ENCODE measurements at regions not wholly inside any gene's neighbourhood (a gene's known extent, or its start where the extent isn't known, plus 50 kb on each side); places are given as distances from the start of the nearest gene placed in this dataset.

DNA sequence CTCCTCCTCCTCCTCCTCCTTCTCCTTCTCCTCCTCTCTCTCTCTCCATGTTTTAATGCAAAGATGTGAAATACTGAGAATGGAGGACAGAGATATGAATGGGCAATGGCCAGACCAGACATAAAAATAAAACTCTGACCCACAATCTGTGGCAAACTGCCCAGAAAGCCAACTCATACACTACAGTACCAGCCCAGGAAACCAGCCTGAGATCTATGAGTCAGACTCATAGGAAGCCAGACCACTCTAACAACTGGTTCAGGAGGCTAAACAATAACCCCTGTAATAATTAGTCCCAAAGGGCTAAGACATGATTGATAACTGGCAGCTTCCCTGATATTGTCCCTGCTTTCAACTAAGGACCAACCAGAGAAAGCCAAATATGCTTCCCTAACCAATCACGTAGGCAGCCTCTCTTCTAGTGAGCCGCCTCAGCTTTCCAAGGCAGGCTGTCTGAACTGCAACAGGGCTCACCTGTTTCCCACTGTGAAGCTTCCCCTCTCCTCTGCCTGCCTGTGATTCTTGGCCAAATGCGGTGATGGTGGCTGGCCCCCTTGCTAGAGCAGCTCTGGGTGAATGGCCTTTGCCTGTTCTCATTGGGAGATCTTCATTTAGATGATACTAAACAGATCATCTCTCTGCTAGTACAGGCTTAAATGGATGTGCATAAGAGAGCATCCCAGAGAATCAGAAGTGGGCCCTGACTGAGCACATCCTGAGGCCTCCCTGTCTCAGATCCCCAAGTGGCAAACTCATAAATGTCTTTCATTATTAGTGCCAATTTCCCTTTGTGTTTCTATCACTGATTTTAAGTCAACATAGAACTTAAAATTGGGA lies 817.6 kb downstream of the TNS3 start:
- FAIRE-seq (peak; percentile 99), DNase-seq (ENCODE audit: low spot score) (peak; percentile 97)

DNA sequence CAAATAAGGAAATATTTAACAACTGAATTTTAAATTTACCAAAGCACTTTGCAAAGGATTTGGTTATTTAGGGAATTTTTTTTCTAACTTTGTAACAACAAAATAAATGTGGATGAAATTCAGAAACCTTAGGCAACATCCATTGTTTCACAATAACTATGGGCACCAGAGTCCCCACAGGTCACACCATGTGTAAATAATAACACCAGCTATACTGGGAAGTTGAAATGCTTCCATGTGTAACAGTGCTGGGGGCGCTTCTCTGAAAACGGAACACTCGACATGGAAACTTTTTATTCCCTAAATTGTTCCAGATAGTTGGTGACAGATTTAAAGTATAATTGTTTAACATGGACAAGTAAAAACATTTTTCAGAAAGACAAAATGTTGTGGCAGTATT lies 818.6 kb downstream of the TNS3 start:
- FAIRE-seq (no peak), DNase-seq (ENCODE audit: low spot score) (no peak)

DNA sequence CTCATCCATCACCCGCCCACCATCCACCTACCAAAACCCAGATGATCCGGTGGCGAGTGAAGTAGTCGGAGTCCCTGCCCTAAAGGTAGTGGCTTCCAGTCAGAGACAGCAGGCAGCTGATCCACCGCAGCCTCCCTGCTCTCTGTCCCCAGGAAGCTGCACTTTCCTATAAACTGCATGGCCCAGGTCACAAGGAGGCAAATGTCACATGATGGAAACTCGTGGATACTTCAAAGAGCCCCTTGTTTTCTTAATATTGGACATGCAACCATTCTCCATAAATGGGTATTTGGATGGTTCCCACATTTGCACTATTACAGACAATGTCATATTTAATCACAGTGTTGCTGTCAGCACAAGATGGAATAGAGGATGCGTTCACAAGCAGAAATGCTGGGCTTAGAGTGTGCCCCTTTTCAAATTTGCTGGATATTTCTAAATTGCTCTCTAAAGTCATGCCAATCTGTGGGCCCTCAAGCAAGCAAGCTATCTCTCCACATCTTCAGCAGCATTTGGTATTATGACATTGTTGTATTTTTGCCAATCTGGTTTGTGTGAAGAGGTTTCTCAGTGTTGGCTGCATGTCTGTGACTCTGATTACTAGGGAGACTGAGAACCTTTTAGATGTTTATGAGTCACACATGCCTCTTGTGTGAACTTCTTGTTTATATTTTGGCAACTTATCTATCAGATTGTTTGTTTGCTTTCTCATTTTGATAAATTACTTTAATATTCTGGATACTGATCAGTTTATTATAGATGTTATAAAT lies 822.0 kb downstream of the TNS3 start:
- no peak for DNase-seq (ENCODE audit: low spot score)
- FAIRE-seq = peak; percentile 68

DNA sequence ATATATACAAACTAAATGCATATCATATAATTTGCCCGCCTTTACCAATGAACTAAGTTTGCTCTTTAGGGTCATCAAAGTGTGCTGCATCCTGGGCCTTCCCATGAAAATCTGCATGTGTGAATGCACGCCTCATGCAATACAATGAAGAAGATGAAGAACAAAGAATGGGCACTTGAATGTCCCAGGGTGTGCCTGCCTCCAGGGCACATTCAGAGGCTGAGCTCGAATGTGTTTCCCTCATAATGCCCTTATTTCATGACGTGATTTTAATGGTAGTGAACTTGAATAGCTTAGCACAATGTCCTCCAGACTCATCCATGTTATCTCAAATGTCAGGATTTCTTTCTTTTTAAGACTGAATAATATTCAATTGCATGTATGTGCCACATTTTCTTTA lies 824.9 kb downstream of the TNS3 start:
- no peak for FAIRE-seq

DNA sequence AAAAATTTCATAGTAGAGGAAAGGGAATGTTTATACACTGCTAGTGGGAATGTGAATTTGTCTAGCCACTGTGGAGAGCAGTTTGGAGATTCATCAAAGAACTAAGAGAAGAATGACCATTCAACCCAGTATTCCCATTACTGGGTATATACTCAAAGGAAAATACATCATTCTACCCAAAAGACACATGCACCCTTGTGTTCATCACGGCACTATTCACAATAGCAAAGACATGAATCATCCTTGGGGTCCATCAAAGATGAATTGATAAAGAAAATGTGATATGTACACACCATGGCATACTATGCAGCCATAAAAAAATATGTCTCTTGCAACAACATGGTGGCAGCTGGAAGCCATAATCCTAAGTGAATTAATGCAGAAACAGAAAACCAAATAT lies 825.7 kb downstream of the TNS3 start:
- FAIRE-seq = no peak
- no peak for DNase-seq (ENCODE audit: low spot score)

More for the DNA sequence above, 824.9 kb downstream of the TNS3 start:
- no peak for DNase-seq (ENCODE audit: low spot score)

DNA sequence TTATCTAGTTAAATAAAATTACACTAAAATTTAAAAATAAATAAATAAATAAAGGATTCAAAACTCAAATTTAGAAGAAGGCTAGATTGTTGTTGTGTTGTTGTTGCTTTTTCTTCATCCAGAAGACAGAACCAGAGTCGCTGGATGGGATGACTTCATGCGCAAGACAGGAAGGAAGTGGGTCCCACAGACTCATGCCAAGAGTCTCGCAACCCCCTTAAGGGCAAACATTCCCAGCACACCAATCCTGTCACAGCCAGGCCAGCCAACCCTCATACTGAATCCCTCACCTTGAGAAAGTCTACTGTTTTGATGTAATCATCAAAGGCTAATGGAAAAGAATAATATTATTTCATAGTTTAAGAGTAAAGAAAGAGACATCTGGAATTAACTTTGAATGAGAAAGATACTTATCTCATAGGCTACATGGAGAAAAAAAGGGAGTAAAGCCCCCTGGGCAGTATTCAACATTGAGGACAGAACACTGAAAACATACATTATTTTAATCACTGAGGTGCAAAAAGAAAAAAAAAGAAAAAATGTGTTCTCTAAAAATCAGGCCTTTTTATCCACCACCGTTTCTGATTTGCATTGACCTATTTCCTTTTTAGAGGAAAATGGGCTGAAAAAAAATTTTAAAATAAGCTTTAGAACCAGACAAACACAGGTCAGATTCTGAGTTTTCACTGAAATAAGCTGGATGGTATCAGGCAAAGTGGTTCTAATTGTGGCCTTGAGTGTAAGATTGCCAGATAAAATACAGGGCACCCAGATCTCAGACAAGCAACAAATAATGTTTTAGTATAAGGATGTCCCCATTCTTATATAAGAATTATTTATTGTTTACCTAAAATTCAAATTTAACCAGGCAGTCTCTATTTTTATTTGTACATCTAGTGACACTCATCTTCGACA lies 826.5 kb downstream of the TNS3 start:
- FAIRE-seq (no peak), DNase-seq (ENCODE audit: low spot score) (no peak)

DNA sequence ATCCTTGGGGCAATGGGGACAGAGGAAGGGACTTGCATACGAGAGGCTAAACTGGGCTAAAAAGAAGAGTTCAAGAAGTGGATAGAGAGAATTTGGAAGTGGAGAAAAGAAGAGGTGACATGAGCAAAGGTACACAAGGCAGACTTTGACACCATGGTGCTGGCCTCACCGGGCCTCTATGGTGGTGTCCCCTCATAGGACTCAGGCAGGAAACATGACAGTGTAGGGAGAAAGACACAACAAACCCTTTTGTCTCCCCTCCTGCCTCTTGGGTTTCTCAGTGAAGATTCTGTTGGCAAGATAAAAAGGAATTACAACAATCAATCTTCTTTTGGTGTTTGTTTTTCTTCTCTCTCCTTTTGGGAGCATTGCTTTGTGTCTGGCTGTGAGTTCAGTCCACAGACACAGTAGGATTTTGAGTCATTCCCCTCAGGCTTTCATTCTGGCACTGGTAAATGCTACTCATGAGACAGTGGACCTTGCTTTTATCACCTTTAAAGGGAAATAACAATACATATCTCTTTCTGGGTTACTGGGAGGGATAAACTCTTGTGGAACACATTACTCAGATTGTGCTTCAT lies 827.7 kb downstream of the TNS3 start:
- FAIRE-seq = no peak
- DNase-seq (ENCODE audit: low spot score) = no peak

DNA sequence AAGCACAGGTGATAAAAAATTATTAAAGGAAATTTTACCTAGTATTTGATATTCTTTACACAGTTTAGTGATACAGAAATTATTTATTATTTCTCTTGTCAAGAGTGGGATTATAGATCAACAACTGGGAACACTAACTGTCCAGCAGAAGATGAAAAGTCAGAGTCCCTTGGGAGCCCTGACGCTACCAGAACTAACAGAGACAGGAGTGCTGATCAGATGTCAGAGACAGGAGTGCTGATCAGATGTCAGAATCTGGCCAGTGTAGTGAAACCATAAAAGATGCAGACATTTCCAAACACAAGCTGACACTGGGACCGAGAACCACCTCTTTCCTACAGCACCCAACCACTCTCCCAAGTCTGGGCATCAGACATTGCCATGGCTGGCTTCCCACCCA lies 828.2 kb downstream of the TNS3 start:
- DNase-seq (ENCODE audit: low spot score) = no peak
- no peak for FAIRE-seq

DNA sequence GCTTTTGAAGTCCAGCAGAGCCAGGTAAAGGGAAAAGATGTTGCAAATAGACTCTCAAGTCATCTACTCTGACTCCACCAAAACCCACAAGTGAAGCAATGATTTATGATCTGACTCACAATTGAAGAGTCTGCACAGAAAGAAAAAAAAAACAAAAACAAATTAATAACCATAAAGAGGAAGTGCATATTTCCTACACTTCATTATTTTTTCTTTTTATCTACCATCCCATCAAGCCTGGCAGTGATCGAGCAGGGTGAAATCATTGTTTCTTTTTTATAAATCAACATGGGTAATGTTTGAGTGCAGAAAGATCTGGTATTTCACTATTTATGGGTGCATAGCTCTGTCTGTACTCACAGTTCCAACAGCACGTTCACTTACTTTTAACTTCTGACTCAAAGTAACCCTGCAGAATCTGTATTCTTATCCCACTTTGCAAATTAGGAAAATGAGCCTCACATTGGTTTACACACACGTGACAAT lies 829.0 kb downstream of the TNS3 start:
- FAIRE-seq (peak; percentile 78), DNase-seq (ENCODE audit: low spot score) (peak; percentile 36)

DNA sequence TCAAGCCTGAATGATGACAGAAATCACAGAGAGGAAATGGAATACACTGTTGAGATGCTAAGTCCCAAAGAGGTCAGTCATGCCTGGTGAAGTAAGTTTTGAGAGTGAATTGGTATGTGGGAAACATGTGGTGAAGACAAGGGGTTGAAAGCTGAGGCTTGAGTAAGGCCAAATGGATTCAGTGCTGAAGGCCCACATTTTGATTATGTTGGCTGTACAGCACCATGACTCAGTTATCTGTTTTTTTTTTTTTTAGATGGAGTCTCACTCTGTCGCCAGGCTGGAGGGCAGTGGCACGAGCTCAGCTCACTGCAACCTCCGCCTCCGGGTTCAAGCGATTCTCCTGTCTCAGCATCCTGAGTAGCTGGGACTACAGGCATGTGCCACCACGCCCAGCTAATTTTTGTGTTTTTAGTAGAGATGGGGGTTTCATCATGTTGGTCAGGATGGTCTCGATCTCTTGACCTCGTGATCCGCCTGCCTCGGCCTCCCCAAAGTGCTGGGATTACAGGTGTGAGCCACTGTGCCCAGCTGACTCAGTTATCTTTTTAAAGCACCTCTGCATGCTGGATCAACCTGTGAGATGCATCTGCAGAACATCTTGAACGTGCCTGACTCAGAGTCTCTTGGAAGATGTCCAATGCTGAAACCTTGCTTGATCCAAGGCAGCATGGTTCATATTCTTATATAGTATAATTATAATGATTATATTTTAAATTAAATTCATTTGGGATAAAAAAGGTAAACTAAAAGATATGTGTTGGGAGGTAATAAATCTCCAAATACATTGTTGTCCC lies 829.8 kb downstream of the TNS3 start:
- peak; percentile 57 for FAIRE-seq

DNA sequence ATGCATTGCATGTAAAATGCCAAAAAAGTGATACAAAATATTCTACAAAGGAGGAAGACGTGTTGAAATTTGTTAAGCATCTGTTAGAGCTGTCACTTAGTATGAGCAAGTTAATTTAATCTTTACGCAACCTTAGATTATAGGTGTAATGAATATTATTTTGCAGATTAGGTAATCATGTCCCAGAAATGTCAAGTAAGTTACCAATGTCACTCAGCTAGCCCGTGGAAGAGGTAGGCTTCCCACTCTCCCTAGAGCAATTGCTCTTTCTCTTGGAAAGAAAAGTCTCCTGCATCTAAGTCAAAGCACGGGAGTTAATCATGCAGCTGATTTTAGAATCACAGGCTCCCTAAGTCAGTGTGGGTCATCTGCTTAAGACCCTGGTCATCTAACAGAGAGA lies 830.4 kb upstream of the IGFBP3 start:
- DNase-seq (ENCODE audit: low spot score) (no peak), FAIRE-seq (no peak)

More for the DNA sequence above, 829.8 kb downstream of the TNS3 start:
- peak; percentile 48 for DNase-seq (ENCODE audit: low spot score)

DNA sequence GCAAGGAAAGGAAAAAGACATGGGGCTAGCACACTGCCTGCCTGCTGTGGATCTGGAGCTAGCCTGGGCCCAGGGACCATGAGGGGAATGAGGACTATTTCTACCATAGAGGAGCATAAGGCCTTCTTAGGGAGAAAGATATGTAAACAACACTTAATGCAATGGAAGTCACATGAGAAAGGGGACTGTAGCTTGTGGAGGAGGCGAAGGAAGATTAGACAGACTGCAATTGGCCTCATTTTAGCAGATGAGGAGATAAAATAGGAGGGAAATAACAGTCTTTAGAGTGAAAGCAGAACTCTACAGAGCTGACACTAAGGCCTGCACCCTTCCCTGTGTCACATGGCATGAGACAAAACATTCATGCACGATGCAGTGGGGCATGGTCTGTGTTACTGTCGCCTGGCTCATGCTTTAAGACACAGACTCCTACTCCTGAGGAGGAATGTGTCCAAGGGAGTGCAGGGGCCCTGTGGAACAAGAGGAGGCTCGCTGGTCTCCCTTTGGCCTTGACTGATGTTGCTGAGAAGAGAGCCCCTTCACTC lies 829.3 kb upstream of the IGFBP3 start:
- FAIRE-seq (no peak), DNase-seq (ENCODE audit: low spot score) (no peak)

DNA sequence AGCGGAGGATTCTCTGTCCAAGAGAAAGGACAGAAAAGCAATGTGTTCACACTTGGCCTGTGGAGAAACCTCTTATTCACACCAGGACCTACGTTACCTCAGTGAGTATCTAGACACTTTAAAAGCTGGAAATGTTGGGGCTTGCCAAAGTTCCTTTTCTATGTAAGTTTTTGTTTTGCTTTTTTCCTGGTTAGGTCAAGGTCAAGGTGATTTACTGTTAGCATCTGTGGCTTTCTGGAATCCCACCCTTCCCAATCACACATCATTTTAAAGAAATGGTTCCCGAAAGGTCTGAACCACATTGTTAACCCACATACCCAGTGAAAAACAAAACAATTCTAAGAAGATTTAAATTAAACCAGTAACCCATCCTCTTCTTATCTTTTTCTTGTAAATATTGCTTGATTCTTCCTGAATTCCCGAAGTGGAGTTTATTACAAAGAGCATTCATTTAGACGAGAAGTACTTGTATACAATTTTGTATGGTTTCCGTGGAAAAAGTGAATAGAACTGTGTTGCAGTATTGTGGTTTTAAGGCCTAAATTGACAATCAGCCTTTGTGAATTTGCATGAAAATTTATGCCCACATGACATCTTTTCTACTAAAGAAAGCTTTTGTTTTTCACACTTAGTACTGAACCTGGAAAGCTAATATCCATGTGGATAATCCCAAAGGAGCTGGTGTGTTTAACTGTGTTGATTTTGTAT lies 827.0 kb upstream of the IGFBP3 start:
- peak; percentile 8 for FAIRE-seq

DNA sequence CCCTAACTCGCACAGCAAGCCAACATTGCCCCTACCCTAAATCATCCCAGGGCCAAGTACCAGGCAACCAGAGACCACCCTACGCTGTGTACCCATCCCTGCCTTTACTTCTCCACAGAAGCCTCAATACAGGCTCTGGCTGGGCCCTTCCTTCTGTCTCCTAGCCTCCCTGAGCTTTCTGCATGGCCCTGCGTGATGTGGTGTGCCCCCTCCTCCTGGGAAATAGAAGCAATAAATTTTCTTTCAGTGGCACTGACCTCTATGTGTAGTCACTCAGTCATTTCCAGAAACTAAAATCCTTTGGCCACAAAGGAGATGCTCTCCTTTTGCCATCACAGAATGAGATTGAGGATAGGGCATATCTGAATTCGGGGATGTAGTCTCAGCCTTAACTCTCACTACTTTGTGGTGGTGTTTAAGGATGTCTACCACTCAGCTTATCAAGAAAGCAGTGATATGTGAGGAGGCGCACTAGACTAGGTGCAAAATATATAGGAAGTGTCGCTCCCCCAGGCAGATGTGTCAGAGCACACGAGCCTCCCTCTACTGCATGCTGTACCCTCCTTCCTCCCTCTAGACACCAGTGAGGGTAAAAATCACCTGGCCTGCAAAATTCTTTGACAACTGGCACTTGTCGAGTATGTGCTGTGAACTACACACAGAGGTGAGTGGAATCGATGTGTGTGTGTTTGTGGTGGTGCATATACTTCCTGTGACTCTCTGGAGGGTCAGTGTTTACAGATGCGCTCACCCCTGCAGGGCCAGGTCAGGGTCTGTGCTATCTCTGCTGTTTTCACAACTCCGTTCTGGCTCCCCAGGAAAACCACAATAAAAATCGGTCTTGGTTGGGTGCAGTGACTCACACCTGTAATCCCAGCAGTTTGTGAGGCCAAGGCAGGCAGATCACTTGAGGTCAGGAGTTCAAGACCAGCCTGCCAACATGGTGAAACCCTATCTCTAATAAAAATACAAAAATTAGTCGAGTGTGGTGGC lies 825.9 kb upstream of the IGFBP3 start:
- FAIRE-seq = peak; percentile 95
- DNase-seq (ENCODE audit: low spot score) = peak; percentile 94

More for the DNA sequence above, 827.0 kb upstream of the IGFBP3 start:
- DNase-seq (ENCODE audit: low spot score) = no peak

DNA sequence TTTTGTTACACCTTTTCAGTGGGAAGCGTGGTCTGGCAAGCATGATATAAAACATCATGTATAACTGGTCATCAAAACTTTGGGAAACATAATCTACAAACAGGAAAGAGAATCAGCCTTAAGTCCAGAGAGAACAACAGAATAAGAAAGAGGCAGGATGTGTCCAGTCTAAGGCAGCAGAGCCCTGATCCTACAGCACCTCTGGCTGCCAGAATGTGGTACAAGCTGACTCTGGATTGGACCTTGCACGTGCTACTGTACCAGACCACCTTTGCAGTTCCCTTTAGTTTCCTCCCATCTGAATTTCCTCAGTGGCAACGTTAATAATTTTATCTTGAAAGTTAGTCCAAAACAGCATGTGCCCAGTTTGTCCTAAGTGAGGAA lies 824.6 kb upstream of the IGFBP3 start:
- no peak for FAIRE-seq

DNA sequence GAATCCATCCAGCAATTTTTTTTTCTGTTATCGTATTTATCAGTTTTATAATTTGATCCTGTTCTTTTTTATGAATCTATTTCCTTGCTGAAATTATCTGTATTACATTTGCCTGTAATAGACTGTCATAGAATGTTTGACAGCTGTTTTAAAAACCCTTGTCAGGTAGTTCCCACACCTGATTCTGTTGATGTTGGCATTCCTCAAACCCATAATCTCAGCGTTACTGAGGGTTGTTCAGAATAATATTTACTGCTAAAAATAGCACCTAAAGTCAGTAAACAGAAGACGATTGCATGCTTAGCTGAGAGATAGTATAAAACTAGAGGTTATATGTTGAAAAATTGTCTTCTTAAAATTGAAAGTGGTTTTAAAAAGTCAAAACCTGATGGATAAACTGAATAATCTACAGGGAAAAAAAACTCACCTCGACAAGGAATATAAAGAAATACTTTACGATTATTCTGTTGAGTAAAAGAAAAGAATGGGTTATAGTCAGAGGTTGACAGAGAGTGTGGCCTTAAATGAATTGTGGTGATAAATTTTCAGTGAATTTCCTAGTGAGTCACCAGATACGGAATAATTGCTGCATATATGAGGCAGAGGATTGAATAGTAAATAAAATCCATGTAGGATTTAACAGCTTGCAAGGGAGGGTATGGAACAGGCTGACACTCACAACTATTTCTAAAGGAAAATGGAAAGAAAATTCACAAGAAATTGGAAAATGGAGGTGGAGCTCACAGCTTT lies 824.1 kb upstream of the IGFBP3 start:
- FAIRE-seq (peak; percentile 76), DNase-seq (ENCODE audit: low spot score) (no peak)

More for the DNA sequence above, 824.6 kb upstream of the IGFBP3 start:
- peak; percentile 14 for DNase-seq (ENCODE audit: low spot score)

DNA sequence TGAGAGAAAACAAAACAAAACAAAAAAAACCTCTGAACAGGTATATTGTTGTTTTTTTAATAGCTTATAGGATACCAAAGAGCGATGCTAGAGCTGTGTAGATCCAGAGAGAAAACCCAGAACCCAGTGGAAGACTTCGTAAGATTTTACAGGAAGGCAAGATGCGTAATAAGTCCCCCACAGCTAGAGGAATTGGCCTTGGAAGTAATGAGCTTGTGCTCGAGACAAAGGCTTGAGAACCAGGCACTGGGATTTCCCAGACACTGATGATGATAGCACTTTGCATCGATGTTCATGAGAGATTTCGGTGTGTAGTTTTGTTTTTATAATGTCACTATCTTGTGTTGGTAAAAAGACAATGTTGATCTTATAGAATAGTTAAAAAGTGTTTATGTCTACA lies 821.5 kb upstream of the IGFBP3 start:
- DNase-seq (ENCODE audit: low spot score) (no peak), FAIRE-seq (no peak)
